Activated T-helper 17 cell treated with anti-CD3 and anti-CD28 coated beads, Interleukin-2, amount 50 U/mL, for 72 hours (primary cell): ENCODE measurements at regions not wholly inside any gene's neighbourhood (a gene's known extent, or its start where the extent isn't known, plus 50 kb on each side); places are given as distances from the start of the nearest gene placed in this dataset.

ENCODE experiments used
- ATAC-seq: fragments of 150-1000 bp; cut with Tn5 transposase; replicated peaks from 2 replicates; pipeline ENCODE4 v1.10.0; 2021; ENCODE audit warnings: mild to moderate bottlenecking, moderate library complexity
- H3K27ac Mint-ChIP-seq: one replicate; pipeline ENCODE4 v1.8.0; 2022; ENCODE audit warnings: mixed read lengths
- H3K27me3 Mint-ChIP-seq: one replicate; pipeline ENCODE4 v1.8.0; 2022; ENCODE audit warnings: mixed read lengths
- H3K36me3 Mint-ChIP-seq: one replicate; pipeline ENCODE4 v1.8.0; 2022; ENCODE audit warnings: low read depth, mild to moderate bottlenecking, mixed read lengths
- H3K4me1 Mint-ChIP-seq: one replicate; pipeline ENCODE4 v1.8.0; 2022; ENCODE audit warnings: mixed read lengths
- H3K4me3 Mint-ChIP-seq: one replicate; pipeline ENCODE4 v1.8.0; 2022; ENCODE audit warnings: mild to moderate bottlenecking, mixed read lengths
- H3K9me3 Mint-ChIP-seq: one replicate; pipeline ENCODE4 v1.8.0; 2022; ENCODE audit warnings: mixed read lengths

DNA sequence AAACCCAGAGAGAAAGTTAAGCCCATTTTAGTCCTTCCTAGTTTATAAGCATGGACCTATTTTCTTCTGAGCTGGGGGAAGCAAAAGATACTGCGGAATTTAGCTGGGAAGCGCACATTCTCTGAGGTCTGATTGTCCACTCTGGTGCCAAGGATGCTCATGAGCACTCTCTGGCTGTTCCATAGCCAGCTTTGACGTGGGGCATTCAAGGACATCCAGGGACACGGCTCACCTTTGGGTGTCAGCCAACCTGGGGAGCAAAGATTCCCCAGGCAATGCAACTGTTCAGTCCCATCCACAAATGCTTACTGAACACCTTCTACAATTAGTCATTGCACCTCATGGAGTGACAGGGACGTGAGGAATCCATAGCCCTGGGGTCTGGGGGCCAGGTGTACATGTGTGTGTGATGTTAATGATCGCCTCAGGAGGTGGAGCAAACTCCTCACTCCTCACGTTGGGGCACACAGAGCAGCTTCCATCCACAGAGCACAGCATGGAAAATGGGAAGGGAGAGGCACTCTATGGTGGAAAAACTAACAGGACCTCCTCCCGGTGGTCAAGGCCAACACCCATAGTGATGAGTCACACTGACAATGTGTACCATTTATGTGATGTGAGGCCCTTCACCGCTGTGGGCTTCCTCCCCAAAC, 67.5 kb upstream of the IGFBP3 start:
- H3K27me3 Mint-ChIP-seq, result no peaks in the 10 kb centered on the region
- H3K27ac Mint-ChIP-seq, result no peak overlapping the region
- H3K4me1 Mint-ChIP-seq, result no peaks in the 10 kb centered on the region
- H3K9me3 Mint-ChIP-seq, result peaks cover 10% of the 10 kb centered on the region
- no peak overlapping the region for H3K4me3 Mint-ChIP-seq
- H3K36me3 Mint-ChIP-seq, result peaks cover 28% of the 10 kb centered on the region
- ATAC-seq, result no peak

DNA sequence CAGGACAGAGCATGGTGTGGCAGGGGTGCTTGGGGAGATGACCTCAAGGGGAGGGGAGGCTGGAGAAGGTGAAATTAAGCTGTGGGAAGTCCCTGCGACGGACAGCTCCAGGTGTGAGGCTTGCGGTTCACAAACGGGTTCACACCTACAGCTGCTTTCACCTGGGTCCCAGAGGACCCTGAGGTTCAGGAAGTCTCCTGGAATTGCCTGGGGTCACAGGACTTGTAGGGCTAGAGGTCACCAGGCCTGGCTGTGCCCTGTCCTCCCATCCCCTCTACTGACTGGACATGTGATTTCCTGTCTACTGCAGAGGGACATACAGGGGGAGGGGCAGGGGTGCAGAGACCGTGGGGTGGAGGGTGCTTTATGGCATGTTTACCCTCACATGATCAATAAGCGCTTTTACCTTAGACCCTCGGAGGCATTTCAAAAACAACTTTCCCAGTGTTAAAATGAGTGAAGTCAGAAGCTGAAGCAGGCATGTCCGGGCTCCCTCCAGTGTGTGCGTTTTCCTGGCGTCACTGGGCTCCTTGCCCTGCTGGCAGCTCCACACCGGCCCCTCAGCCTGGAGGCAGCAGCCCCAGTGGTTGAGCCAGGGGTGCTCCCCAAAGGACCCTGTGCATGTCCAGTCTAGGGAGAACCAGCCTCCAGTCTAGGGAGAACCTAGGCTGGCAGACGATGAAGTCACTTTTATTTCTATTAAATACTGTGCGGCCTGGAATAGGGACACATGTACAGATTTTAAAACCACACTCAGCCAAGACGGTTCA, 66.6 kb upstream of the IGFBP3 start:
- H3K4me3 Mint-ChIP-seq, result no peak overlapping the region
- no peak overlapping the region for H3K27ac Mint-ChIP-seq
- no peaks in the 10 kb centered on the region for H3K4me1 Mint-ChIP-seq
- H3K27me3 Mint-ChIP-seq, result no peaks in the 10 kb centered on the region
- peaks cover 9% of the 10 kb centered on the region for H3K9me3 Mint-ChIP-seq
- ATAC-seq, result no peak
- peaks cover 19% of the 10 kb centered on the region for H3K36me3 Mint-ChIP-seq

DNA sequence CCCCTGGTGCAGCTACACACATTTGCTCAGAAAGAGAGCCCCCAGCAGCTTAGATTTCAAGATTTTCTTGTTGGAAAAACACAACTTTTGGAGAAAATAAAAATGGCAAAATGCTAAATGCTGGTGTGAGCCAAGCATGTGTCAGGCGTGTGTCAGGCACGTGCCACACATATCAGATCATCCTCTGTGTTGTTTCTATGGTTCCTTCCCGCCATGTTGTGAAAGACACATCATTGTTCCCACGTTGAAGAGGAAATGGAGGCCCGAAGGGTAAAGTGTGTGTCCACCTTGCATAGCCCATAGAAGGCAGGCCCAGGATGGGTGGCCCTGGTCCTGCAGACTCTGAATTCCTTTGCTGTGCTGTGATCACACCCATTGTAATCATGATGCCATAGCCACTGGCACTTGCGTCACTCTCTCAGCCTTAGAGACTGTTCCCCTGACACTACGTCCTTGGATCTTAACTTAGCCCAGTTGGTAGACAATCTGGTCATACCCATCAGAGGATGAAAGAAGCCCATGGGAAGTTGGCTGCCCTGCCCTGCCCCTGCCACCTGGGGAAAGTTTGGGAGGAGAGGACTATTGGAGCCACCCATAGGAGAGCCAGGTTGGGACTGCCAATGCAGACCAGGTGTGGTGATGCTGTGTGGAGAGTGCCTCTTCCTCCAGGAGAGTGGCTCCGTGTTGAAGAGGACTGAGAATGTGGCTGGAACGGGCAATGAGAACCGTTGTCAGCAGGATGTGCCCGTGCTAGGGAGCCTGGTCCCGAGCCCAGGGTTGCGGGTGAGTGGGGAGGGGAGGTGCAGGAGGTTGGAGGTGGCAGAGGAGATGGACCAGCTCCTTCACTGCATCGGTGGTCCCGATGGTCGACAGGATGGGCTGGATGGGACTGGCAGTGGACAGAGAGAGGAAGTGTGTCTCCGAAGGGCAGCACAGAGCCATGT, 65.6 kb upstream of the IGFBP3 start:
- Mint-ChIP-seq H3K4me1 (no peaks in the 10 kb centered on the region), H3K36me3 (peaks cover 9% of the 10 kb centered on the region), H3K27me3 (no peaks in the 10 kb centered on the region), H3K4me3 (no peak overlapping the region), H3K9me3 (peaks cover 7% of the 10 kb centered on the region), H3K27ac (no peak overlapping the region)
- no peak for ATAC-seq

DNA sequence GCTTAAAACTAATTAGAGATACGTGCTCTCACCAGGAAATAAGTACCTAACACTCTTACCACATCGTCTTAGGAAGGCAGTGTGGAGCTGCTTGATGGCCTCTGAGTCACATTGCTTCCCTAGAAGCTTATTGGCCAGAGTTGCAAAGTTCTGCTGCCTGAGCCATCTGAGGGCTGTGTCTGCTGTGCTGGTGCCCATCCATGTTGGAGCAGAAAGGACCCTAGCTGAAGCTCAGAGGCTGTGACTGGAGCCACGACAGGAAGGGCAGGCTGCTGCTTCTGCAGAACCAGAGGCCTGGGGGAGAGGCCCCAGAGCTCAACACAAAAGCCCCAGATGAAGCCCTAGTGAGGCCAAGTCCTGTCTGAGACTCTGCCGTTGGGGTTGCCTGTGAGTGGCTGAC, 64.8 kb upstream of the IGFBP3 start:
- no peak overlapping the region for H3K4me3 Mint-ChIP-seq
- peaks cover 4% of the 10 kb centered on the region for H3K9me3 Mint-ChIP-seq
- no peak for ATAC-seq
- H3K36me3 Mint-ChIP-seq, result peaks cover 4% of the 10 kb centered on the region
- no peaks in the 10 kb centered on the region for H3K27me3 Mint-ChIP-seq
- H3K4me1 Mint-ChIP-seq, result no peaks in the 10 kb centered on the region
- H3K27ac Mint-ChIP-seq, result no peak overlapping the region

DNA sequence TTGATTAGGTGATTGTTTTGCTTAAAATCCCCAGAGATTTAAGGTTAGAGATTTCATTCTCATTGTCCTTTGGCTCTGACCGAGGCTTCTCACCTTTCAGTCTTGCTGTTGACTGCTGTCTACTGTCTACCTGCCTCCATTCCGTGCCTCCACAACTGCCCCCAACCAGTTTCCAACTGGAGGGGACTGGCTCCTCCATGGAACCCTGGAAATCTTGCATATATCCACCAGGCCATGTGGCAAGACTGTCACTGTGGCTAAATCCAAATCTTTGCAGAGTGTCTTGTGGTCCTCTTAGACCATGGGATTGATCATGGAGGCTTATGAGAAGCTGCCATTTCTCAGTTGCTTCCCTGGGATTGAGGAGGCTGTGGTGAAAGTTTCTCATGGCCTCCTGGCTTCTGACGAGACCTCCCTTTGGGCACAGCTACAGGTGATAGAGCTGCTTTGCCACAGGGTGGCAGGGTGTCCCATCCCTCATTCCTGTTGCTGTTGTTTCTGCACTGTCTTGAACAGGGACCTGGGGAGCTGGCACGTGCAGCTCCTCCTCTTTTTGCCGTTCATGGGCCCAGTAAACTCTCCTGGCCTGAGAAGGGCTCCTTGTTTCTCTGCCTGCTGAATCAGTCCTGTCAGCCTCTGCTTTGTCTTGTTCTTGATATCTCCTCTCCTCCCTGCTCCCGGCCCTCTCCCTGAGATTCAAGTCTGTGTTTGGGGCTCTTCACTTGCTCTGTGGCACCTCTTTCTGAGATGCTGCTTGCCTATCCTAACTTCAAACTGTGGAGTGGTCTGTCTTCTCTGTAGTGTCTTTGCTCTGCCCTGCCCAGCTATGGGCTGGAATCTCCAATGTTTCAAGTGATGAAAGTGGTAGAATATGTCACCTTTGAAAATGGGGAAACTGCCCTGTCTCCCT, 63.6 kb upstream of the IGFBP3 start:
- Mint-ChIP-seq H3K4me1 (no peaks in the 10 kb centered on the region), H3K9me3 (peaks cover 4% of the 10 kb centered on the region), H3K27me3 (no peaks in the 10 kb centered on the region), H3K27ac (no peak overlapping the region), H3K4me3 (no peak overlapping the region), H3K36me3 (peaks cover 11% of the 10 kb centered on the region)
- ATAC-seq, result no peak

DNA sequence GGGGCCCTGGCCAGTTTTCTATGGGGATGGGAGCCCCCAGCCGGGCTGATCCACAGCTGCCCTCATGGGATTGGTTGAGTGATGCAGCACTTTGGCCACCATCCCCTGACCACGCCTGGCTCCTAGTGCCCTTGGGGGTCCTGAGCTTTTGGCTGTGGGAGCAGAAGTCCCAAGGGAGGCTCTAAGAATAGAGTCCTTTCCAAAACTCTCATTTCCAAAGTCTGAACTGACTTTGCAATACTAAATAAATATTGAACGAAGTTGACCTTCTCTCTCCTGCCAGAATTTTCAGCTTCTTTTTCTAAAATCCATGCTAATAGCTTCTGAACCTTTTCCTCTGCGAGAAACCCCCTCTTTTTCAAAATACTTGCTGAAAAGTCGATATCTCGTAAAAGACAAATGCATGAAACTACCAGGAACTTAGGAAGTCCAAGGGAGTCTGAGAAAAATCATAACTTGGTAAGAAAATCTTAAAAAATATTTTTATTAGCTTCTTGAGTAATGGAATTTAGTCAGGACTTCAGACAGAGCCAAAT, 62.7 kb upstream of the IGFBP3 start:
- Mint-ChIP-seq H3K27me3 (no peaks in the 10 kb centered on the region), H3K9me3 (peaks cover 4% of the 10 kb centered on the region), H3K36me3 (peaks cover 20% of the 10 kb centered on the region), H3K4me3 (no peak overlapping the region), H3K4me1 (no peaks in the 10 kb centered on the region), H3K27ac (no peak overlapping the region)
- ATAC-seq, result no peak

DNA sequence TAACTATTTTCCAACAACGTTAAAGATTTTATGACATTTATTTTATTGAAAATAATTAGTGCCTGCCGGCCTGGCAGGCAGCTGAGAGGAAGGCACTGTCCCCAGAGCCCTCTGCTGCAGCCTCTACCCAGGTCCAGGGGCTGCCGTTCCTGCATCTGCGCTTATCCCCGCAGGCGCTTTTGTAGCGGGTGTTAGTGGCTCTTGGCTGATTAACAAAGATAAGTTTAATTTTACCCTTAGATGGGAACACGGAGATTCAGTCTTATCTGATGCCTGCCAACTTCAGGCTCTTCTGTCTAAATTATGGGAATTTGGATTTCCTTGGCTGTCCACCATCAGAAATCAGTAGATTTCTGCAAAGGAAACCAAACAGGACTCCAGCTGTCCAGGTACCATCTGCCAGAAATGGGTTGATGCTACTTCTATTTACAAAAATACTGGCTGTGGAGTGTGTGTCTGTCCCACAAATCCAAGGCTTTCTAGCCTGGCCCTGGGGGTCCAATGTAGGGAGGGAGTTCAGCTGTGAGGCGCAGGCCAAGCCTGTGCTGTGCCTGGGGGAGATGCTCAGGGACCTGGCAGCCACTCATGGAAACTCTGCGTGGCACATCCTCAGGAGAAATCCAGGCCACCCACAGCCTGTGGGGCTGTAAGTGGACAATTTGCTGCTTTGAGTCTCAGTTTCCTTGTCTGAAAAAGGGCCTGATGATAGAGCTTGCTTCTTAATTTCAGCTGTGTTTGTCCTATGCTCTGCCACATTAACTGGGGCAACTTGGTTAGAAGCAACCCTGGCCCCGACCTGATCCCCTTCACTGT, 62.0 kb upstream of the IGFBP3 start:
- no peak for ATAC-seq
- Mint-ChIP-seq H3K4me1 (no peaks in the 10 kb centered on the region), H3K27ac (no peak overlapping the region)

DNA sequence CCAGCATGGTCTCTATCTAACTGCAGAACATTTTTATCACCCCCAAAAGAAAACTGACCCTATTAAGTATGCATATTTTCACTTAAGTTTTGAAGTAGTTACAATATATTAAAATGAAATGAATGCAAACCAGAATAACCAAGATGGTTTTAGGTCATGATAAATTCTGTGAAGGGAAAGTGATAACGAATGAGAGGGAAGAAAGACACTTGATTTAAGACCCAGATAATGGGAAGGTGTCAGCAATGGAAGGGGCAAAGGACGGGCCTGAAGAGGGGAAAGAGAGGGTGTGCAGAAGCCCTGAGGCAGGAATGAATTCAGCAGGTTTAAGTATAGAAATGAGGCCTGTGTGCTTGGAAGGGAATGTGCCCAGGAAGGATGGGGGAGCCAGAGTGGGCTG, 61.1 kb upstream of the IGFBP3 start:
- Mint-ChIP-seq H3K4me1 (no peaks in the 10 kb centered on the region), H3K27ac (no peak overlapping the region), H3K9me3 (peaks cover 4% of the 10 kb centered on the region), H3K27me3 (no peaks in the 10 kb centered on the region), H3K36me3 (peaks cover 26% of the 10 kb centered on the region), H3K4me3 (no peak overlapping the region)
- ATAC-seq, result no peak

More for the DNA sequence above, 62.0 kb upstream of the IGFBP3 start:
- Mint-ChIP-seq H3K36me3 (peaks cover 25% of the 10 kb centered on the region), H3K9me3 (peaks cover 4% of the 10 kb centered on the region), H3K27me3 (no peaks in the 10 kb centered on the region), H3K4me3 (no peak overlapping the region)

DNA sequence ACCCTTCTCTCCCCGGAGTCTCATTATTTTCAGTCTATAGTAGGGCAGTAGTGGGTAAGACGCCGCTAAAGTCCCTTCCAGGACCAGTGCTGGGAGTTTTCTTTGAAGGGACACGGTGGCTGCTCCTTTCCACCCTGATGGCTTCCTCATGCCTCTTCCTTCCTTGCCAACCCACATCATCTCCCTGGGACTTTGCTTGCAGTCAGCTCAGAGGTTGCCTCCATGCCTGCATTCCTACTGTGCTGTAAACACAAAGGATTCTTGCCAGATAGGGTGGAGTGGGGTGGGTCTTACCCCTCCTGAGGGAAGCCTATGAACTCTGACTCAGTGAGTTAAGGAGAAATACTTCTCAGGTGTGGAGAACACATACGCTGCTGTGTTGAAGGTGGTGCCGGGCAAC, 59.9 kb upstream of the IGFBP3 start:
- ATAC-seq, result no peak
- no peak overlapping the region for H3K27ac Mint-ChIP-seq
- H3K4me3 Mint-ChIP-seq, result no peak overlapping the region
- peaks cover 26% of the 10 kb centered on the region for H3K36me3 Mint-ChIP-seq
- H3K4me1 Mint-ChIP-seq, result no peaks in the 10 kb centered on the region
- no peaks in the 10 kb centered on the region for H3K27me3 Mint-ChIP-seq
- H3K9me3 Mint-ChIP-seq, result peaks cover 4% of the 10 kb centered on the region

DNA sequence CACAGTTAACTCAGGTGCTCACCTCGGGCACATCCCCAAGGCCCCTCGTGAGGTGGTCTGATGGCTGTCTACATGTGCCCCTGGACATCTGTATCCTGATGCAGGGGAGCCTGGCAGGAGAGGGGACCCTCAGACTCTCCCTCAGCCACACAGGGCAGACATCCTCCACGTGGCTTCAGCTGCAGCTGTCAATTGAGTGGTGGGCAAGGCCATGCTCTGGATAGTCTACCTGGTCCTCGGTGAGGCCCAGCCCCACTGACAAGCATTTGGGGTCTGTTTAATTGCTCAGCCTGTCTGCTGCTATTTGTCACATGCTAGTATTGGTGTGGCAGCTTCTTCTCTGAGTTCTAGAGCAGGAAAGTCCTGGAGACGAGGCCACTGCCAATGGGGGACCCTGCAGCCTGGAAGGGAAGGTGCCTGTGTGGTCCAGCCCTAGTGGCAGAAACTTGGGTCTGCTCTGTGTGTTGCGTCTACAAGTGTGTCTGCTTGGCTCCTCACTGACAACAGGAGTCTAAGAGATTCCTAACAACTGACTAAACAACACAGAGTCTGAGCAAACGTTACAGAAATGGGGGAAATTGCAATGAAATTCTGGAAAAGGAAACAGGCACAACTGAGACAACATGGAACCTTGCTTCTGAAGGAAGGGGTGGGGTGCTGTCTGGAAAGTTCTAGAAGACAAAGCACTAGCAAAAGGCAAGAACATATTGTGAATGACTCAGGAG, 59.3 kb upstream of the IGFBP3 start:
- Mint-ChIP-seq H3K27ac (no peak overlapping the region), H3K27me3 (no peaks in the 10 kb centered on the region), H3K36me3 (peaks cover 26% of the 10 kb centered on the region), H3K4me1 (no peaks in the 10 kb centered on the region), H3K4me3 (no peak overlapping the region), H3K9me3 (peaks cover 4% of the 10 kb centered on the region)
- no peak for ATAC-seq

DNA sequence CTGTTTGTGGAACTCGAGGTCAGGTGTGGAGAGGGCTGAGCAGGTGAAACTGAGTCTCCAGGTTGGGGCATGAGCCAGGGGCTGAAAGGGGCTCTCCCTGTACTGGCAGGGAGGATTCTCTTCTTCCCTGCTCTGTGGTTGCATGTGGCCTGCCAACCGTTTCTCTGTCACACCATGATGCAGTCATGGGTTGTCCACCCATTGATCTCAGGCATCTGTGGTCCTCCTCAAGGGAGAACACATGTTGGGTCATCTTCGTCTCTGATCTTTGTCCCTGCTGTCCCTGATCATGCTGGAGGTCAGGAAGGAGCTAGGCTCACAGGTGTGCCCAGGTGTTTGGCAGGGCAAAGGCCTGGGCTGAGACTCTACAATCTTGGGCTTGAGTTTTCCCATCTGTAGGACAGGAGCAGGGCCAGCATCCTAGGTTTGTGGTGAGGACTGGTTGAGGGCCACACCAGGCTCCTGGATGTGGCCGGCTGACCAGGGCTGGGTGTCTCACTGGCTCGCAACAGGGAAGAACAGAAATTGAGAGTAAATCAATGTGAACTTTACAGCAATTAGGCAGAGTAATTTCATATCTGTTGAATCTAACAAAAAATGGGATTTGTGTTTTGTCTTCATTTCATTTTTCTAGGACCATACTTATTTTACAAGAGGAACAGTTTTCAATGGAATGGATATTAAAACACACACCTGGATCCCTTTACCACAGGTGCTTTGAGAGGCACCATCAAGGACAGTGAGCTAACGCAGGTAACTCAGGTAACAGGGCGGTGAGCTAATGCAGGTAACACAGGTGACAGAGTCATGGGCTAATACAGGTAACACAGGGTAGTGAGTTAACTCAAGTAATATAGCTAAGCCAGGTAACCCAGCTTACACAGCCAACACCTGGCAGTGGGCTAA, 58.5 kb upstream of the IGFBP3 start:
- Mint-ChIP-seq H3K36me3 (peaks cover 26% of the 10 kb centered on the region), H3K27me3 (no peaks in the 10 kb centered on the region), H3K27ac (peak overlapping the region; percentile 72), H3K4me1 (no peaks in the 10 kb centered on the region), H3K4me3 (no peak overlapping the region), H3K9me3 (no peaks in the 10 kb centered on the region)
- peak; percentile 33 for ATAC-seq

DNA sequence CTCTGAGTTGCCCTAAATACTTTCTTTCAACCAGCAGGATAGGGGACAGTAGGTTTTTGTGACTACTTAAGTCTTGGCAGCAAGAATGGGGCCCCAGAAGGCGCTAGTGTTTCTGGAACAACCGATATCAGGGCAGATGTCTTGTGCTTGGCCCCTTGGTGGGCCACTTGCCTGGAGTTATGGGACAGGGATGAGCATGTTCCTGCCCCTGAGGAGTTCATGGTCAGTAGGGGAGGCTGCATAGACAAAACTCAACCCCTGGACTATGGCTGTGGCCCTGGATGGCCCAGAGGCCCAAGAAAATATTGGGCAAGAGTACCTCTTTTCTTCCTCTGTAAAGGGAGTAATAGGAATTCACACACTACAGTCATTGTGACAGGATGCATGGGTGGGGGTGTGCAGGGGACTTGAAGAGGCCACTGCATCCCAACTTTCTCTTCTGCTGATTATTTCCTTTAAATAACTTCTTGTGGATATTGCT, 57.7 kb upstream of the IGFBP3 start:
- Mint-ChIP-seq H3K4me1 (no peaks in the 10 kb centered on the region), H3K27ac (peak overlapping the region; percentile 72), H3K4me3 (peak overlapping the region; percentile 5), H3K9me3 (no peaks in the 10 kb centered on the region), H3K27me3 (no peaks in the 10 kb centered on the region), H3K36me3 (peaks cover 26% of the 10 kb centered on the region)
- ATAC-seq, result no peak
